Transverse colon (tissue), 4 donors: ENCODE measurements at regions not wholly inside any gene's neighbourhood (a gene's known extent, or its start where the extent isn't known, plus 50 kb on each side); places are given as distances from the start of the nearest gene placed in this dataset.

Experiments used
- DNase-seq: peaks from one replicate; pipeline ENCODE4 v3.0.0-alpha.2; 2019
- H3K27ac ChIP-seq, 4 donors: fragments of 200-600 bp; sonication (generic); 2 replicates each; pipeline ENCODE4 v1.5.1; 2016 to 2018; ENCODE audit warnings: inconsistent platforms in 4 of 4
- H3K27me3 ChIP-seq: fragments of 200-600 bp; sonication (generic); 2 replicates; pipeline ENCODE4 v1.5.1; 2017; ENCODE audit warnings: inconsistent platforms
- H3K36me3 ChIP-seq, 4 donors: fragments of 200-600 bp; sonication (generic); 2 replicates each; pipeline ENCODE4 v1.5.1; 2017 to 2019; ENCODE audit warnings: inconsistent platforms in 4 of 4
- H3K4me1 ChIP-seq, 4 donors: fragments of 200-600 bp; sonication (generic); 2 replicates each; pipeline ENCODE4 v1.5.1; 2017 to 2020; ENCODE audit warnings: inconsistent platforms in 4 of 4
- H3K4me3 ChIP-seq, 4 donors: fragments of 200-600 bp; sonication (generic); 1 replicate in 1 of 4; 2 replicates in 3 of 4; pipeline versions ENCODE4 v1.5.1 to v1.6.1; 2017 to 2019; ENCODE audit warnings: inconsistent platforms in 4 of 4
- H3K9me3 ChIP-seq, 2 donors: fragments of 200-600 bp; sonication (generic); 2 replicates each; pipeline ENCODE4 v1.5.1; 2017 to 2019; ENCODE audit warnings: inconsistent platforms in 2 of 2
- CTCF ChIP-seq, 5 experiments: fragments of 200-600 bp in 3 of 5; fragments of 450-650 bp in 2 of 5; sonication (generic) in 3 of 5; IDR thresholded peaks; 1 replicate in 2 of 5; 2 replicates in 3 of 5; pipeline ENCODE4 v1.5.1; 2016 to 2017; ENCODE audit warnings: antibody characterized with exemption in 5 of 5, inconsistent platforms in 3 of 5, mild to moderate bottlenecking in 2 of 5, moderate library complexity in 1 of 5
- EP300 ChIP-seq: sonication (generic); formaldehyde crosslinking; IDR thresholded peaks from one replicate; pipeline ENCODE4 v1.6.1; 2017; ENCODE audit warnings: antibody characterized with exemption, low read depth
- POLR2A ChIP-seq: fragments of 450-650 bp; IDR thresholded peaks from one replicate; pipeline ENCODE4 v1.6.1; 2016; ENCODE audit warnings: antibody characterized with exemption, mild to moderate bottlenecking, moderate library complexity
- POLR2AphosphoS5 ChIP-seq, 3 donors: sonication (generic); formaldehyde crosslinking; IDR thresholded peaks; one replicate each; pipeline ENCODE4 v1.6.1; 2016; ENCODE audit warnings: antibody characterized with exemption in 3 of 3
- WGBS, 2 donors: methylation state at CpG; one replicate each; pipeline ENCODE4 v1.1.5; 2018; ENCODE audit warnings: low coverage in 1 of 2; 5-methylcytosine and 5-hydroxymethylcytosine counted together
- in situ Hi-C, 4 donors: fragments of 200-750 bp; cut with MboI; loops; one replicate each; pipeline versions ENCODE4 v1.15.0 to v1.15.1; 2017; ENCODE audit warnings: low sequenced_read_pairs in 3 of 4, low pct_ligation_motif_present in 1 of 4, low pct_unique_long_range_greater_than_20kb in 1 of 4
- intact Hi-C: fragments of 100-400 bp; cut with DNase I; formaldehyde crosslinking; loops from one replicate; pipeline ENCODE4 v1.15.1; 2023; ENCODE audit warnings: low total_unique reads

GRCh38 chr7:156129522-156129921 lies 317.3 kb upstream of the SHH start:
- no peak for DNase-seq
- in situ Hi-C loops: no loop called here
- TF ChIP-seq CTCF (IDR thresholded peaks at IDR 0.05): no peak
- TF ChIP-seq POLR2AphosphoS5 (IDR thresholded peaks at IDR 0.05): no peak
- no peak for TF ChIP-seq POLR2A
- no peak for TF ChIP-seq EP300
- WGBS, 2 donors: 64 to 80% methylated on average over 1 to 12 of the region's 12 CpGs
- Histone ChIP-seq H3K27me3 (no peaks in the 10 kb centered on the region), H3K9me3 (no peaks in the 10 kb centered on the region), H3K4me1 (no peaks in the 10 kb centered on the region), H3K36me3 (no peaks in the 10 kb centered on the region), H3K27ac (no peak overlapping the region), H3K4me3 (no peak overlapping the region)
- intact Hi-C loops: no loop called here

- no peak overlapping the region for H3K27ac ChIP-seq
- WGBS, 2 donors: 83 to 85% methylated on average over 10 of the region's 10 CpGs
- in situ Hi-C loops (no loop called here), intact Hi-C loops (no loop called here)
- H3K27me3 ChIP-seq: no peaks in the 10 kb centered on the region
- no peak overlapping the region for H3K4me3 ChIP-seq
- no peaks in the 10 kb centered on the region for H3K4me1 ChIP-seq
- H3K36me3 ChIP-seq: no peaks in the 10 kb centered on the region
- no peak for TF ChIP-seq POLR2A
- no peak for TF ChIP-seq POLR2AphosphoS5 (IDR thresholded peaks at IDR 0.05)
- TF ChIP-seq CTCF (IDR thresholded peaks at IDR 0.05): no peak
- no peak for TF ChIP-seq EP300
- H3K9me3 ChIP-seq: no peaks in the 10 kb centered on the region
- DNase-seq: no peak
Measured at GRCh38 chr7:156128496-156128895, 316.2 kb upstream of the SHH start.

- DNase-seq: no peak
- intact Hi-C loops: no loop called here
- Histone ChIP-seq H3K4me3 (no peak overlapping the region), H3K4me1 (no peaks in the 10 kb centered on the region), H3K9me3 (no peaks in the 10 kb centered on the region), H3K27ac (no peak overlapping the region), H3K27me3 (no peaks in the 10 kb centered on the region), H3K36me3 (no peaks in the 10 kb centered on the region)
- in situ Hi-C loops: no loop called here
- TF ChIP-seq POLR2A: no peak
- no peak for TF ChIP-seq EP300
- no peak for TF ChIP-seq POLR2AphosphoS5 (IDR thresholded peaks at IDR 0.05)
- TF ChIP-seq CTCF (IDR thresholded peaks at IDR 0.05): no peak
- 82 to 86% methylated on average over 16 to 35 of the region's 35 CpGs for WGBS, 2 donors
Measured at GRCh38 chr7:156127166-156128134, 315.2 kb upstream of the SHH start.

GRCh38 chr7:156125841-156126730 lies 313.8 kb upstream of the SHH start:
- H3K36me3 ChIP-seq: no peaks in the 10 kb centered on the region
- no peak for TF ChIP-seq EP300
- TF ChIP-seq CTCF (IDR thresholded peaks at IDR 0.05): no peak
- TF ChIP-seq POLR2AphosphoS5 (IDR thresholded peaks at IDR 0.05): no peak
- no peak for TF ChIP-seq POLR2A
- intact Hi-C loops (no loop called here), in situ Hi-C loops (no loop called here)
- no peaks in the 10 kb centered on the region for H3K4me1 ChIP-seq
- H3K9me3 ChIP-seq: no peaks in the 10 kb centered on the region
- H3K27me3 ChIP-seq: no peaks in the 10 kb centered on the region
- H3K27ac ChIP-seq: no peak overlapping the region
- no peak overlapping the region for H3K4me3 ChIP-seq
- no peak for DNase-seq
- WGBS, 2 donors: 92% methylated on average over 23 of the region's 23 CpGs; no CpG with 5 or more reads in 1 of the 2 donors
